SK-N-SH treated with all-trans-retinoic acid at 6 μM for 48 hours (cell line): ENCODE measurements at regions not wholly inside any gene's neighbourhood (a gene's known extent, or its start where the extent isn't known, plus 50 kb on each side); places are given as distances from the start of the nearest gene placed in this dataset.
A peak's percentile ranks its signal among the peaks of the same experiment; 100 is the strongest.

Experiments used
- ATAC-seq: fragments of 200-7000 bp; cut with Tn5 transposase; 3 replicates; pipeline ENCODE4 v1.9.1; 2020; ENCODE audit warnings: mild to moderate bottlenecking, moderate library complexity
- ARNTL ChIP-seq: fragments of 450-650 bp; formaldehyde crosslinking; IDR thresholded peaks from 2 replicates; pipeline ENCODE4 v1.5.0; 2020; ENCODE audit warnings: low read depth, mild to moderate bottlenecking, moderate library complexity, borderline replicate concordance
- BACH2 ChIP-seq: fragments of 250-450 bp; sonication (Bioruptor Pico); IDR thresholded peaks from 2 replicates; pipeline ENCODE4 v1.9.0; 2021; ENCODE audit warnings: mild to moderate bottlenecking, borderline replicate concordance
- CSDC2 ChIP-seq: fragments of 250-450 bp; sonication (Bioruptor Pico); IDR thresholded peaks from 2 replicates; pipeline ENCODE4 v1.5.0; 2020; ENCODE audit warnings: mild to moderate bottlenecking, moderate library complexity
- CSRNP3 ChIP-seq: fragments of 250-450 bp; sonication (Bioruptor Pico); IDR thresholded peaks from 2 replicates; pipeline ENCODE4 v1.5.1; 2021; ENCODE audit warnings: mild to moderate bottlenecking, moderate library complexity
- ESRRG ChIP-seq: fragments of 250-450 bp; sonication (Bioruptor Pico); IDR thresholded peaks from 2 replicates; pipeline ENCODE4 v1.6.1; 2021; ENCODE audit warnings: mild to moderate bottlenecking
- ISL1 ChIP-seq: fragments of 250-450 bp; sonication (Bioruptor Pico); IDR thresholded peaks from 2 replicates; pipeline ENCODE4 v2.1.2; 2022; ENCODE audit warnings: mild to moderate bottlenecking, moderate library complexity
- OSR1 ChIP-seq: fragments of 250-450 bp; sonication (Bioruptor Pico); IDR thresholded peaks from 2 replicates; pipeline ENCODE4 v1.8.0; 2022; ENCODE audit warnings: moderate library complexity, mild to moderate bottlenecking, inconsistent platforms
- PATZ1 ChIP-seq: fragments of 250-450 bp; sonication (Bioruptor Pico); IDR thresholded peaks from 2 replicates; pipeline ENCODE4 v1.8.0; 2020; ENCODE audit warnings: mild to moderate bottlenecking, moderate library complexity, borderline replicate concordance
- POU6F1 ChIP-seq: fragments of 250-450 bp; sonication (Bioruptor Pico); IDR thresholded peaks from 2 replicates; pipeline ENCODE4 v1.8.0; 2021; ENCODE audit warnings: low read depth, mild to moderate bottlenecking, moderate library complexity, borderline replicate concordance
- PPARA ChIP-seq: fragments of 250-450 bp; sonication (Bioruptor Pico); IDR thresholded peaks from 2 replicates; pipeline ENCODE4 v1.5.0; 2020; ENCODE audit warnings: mild to moderate bottlenecking, borderline replicate concordance
- RARB ChIP-seq: fragments of 250-450 bp; sonication (Bioruptor Pico); IDR thresholded peaks from 2 replicates; pipeline ENCODE4 v1.8.0; 2021; ENCODE audit warnings: mild to moderate bottlenecking, moderate library complexity
- SNAI2 ChIP-seq: fragments of 250-450 bp; sonication (Bioruptor Pico); IDR thresholded peaks from 2 replicates; pipeline ENCODE4 v1.5.0; 2020; ENCODE audit warnings: mild to moderate bottlenecking, moderate library complexity
- TCF4 ChIP-seq: fragments of 250-450 bp; sonication (Bioruptor Pico); IDR thresholded peaks from 2 replicates; pipeline ENCODE4 v1.8.0; 2021; ENCODE audit warnings: mild to moderate bottlenecking, moderate library complexity, borderline replicate concordance
- TOX ChIP-seq: fragments of 250-450 bp; sonication (Bioruptor Pico); IDR thresholded peaks from 2 replicates; pipeline ENCODE4 v1.8.0; 2021; ENCODE audit warnings: mild to moderate bottlenecking, moderate library complexity, borderline replicate concordance
- TSHZ2 ChIP-seq: fragments of 250-450 bp; sonication (Bioruptor Pico); IDR thresholded peaks from 2 replicates; pipeline ENCODE4 v1.5.0; 2020; ENCODE audit warnings: mild to moderate bottlenecking, moderate library complexity
- ZC3H10 ChIP-seq: fragments of 250-450 bp; sonication (Bioruptor Pico); IDR thresholded peaks from 2 replicates; pipeline ENCODE4 v1.5.1; 2021; ENCODE audit warnings: mild to moderate bottlenecking, moderate library complexity
- ZFP3 ChIP-seq: fragments of 250-450 bp; sonication (Bioruptor Pico); IDR thresholded peaks from 2 replicates; pipeline ENCODE4 v1.5.0; 2020; ENCODE audit warnings: mild to moderate bottlenecking, moderate library complexity
- ZNF565 ChIP-seq: fragments of 450-650 bp; formaldehyde crosslinking; conservative IDR thresholded peaks from 2 replicates; pipeline ENCODE4 v1.5.0; 2020; ENCODE audit warnings: low read depth, mild to moderate bottlenecking, moderate library complexity
- ZNF70 ChIP-seq: fragments of 450-650 bp; formaldehyde crosslinking; IDR thresholded peaks from 2 replicates; pipeline ENCODE4 v1.5.0; 2020; ENCODE audit warnings: mild to moderate bottlenecking, moderate library complexity
- ZNF8 ChIP-seq: fragments of 450-650 bp; formaldehyde crosslinking; IDR thresholded peaks from 2 replicates; pipeline ENCODE4 v1.5.0; 2020; ENCODE audit warnings: mild to moderate bottlenecking, moderate library complexity

DNA sequence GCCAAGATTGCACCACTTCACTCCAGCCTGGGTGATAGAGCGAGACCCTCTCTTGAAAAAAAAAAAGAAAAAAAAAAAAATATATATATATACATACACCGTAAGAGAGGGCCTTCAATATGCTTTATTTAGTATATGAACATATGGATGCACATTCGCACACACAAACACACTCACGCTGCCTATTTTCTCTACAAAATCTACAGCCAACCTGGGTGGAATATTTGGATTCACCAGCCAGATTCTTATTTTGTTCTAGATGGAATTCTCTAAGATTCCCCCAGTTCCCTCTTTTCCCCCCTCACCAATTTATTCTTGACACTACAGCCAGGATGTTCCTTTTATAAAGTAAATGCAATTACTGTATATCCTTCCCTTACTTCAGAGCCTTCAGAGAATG, 131.6 kb downstream of the TM2D1 start:
- ATAC-seq, result no peak
- TF ChIP-seq OSR1 (CRISPR knock-in tag) (no peak), TCF4 (CRISPR knock-in tag) (no peak), SNAI2 (CRISPR knock-in tag) (no peak), TOX (CRISPR knock-in tag) (no peak), ISL1 (CRISPR knock-in tag) (no peak), ARNTL (no peak)

DNA sequence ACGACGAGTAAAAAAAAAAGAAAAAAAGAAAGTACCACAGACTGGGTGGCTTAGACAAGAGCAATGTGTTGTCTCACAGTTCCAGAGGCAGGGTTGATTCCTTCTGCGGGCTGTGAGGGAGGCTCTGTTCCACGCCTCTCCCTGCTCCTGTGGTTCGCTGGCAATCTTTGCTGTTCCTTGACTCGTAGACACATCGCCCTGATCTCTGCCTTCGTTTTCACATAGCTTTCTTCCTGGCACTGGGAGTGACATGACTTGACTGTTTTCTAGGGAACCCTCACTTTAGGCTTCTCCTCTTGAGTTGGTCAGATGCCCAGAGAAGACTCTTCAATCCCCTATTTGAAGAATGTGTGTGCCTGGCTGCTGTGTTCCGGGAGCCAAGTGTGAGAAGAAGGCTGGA, 133.6 kb downstream of the TM2D1 start:
- TF ChIP-seq TOX (CRISPR knock-in tag), result no peak
- no peak for TF ChIP-seq CSRNP3 (CRISPR knock-in tag)
- no peak for TF ChIP-seq ZNF8 (CRISPR knock-in tag)
- TF ChIP-seq RARB (CRISPR knock-in tag), result no peak
- no peak for TF ChIP-seq ESRRG (CRISPR knock-in tag)
- TF ChIP-seq ZC3H10, result no peak
- TF ChIP-seq BACH2 (CRISPR knock-in tag), result no peak
- TF ChIP-seq ZFP3 (CRISPR knock-in tag), result no peak
- TF ChIP-seq TCF4 (CRISPR knock-in tag), result no peak
- TF ChIP-seq ZNF70 (CRISPR knock-in tag), result no peak
- TF ChIP-seq PPARA, result no peak
- no peak for TF ChIP-seq ISL1 (CRISPR knock-in tag)
- TF ChIP-seq OSR1 (CRISPR knock-in tag), result no peak
- no peak for TF ChIP-seq TSHZ2
- TF ChIP-seq SNAI2 (CRISPR knock-in tag), result no peak
- no peak for TF ChIP-seq PATZ1 (CRISPR knock-in tag)
- no peak for TF ChIP-seq ARNTL
- no peak for TF ChIP-seq CSDC2
- TF ChIP-seq POU6F1, result no peak
- TF ChIP-seq ZNF565 (CRISPR knock-in tag), result no peak

GRCh38 chr1:61588736-61589672, 135.9 kb downstream of the TM2D1 start:
- ATAC-seq, result peak; percentile 98
- TF ChIP-seq POU6F1 (no peak), TOX (CRISPR knock-in tag) (no peak), ISL1 (CRISPR knock-in tag) (no peak), ZNF70 (CRISPR knock-in tag) (no peak), TSHZ2 (no peak), TCF4 (CRISPR knock-in tag) (no peak), ZNF8 (CRISPR knock-in tag) (no peak)

More for the DNA sequence above, 133.6 kb downstream of the TM2D1 start:
- no peak for ATAC-seq
